B cell (primary cell): ENCODE measurements at regions not wholly inside any gene's neighbourhood (a gene's known extent, or its start where the extent isn't known, plus 50 kb on each side); places are given as distances from the start of the nearest gene placed in this dataset.

Experiments used
- CTCF ChIP-seq: fragments of 200-600 bp; IDR thresholded peaks from one replicate; pipeline ENCODE4 v1.8.0; 2022; ENCODE audit warnings: antibody characterized with exemption, mild to moderate bottlenecking
- EZH2 ChIP-seq: IDR thresholded peaks from 2 replicates; pipeline ENCODE4 v1.6.1; 2012; ENCODE audit warnings: borderline replicate concordance, low read depth, mild to moderate bottlenecking, moderate library complexity, low read length; ENCODE audit not compliant: insufficient read depth, poor library complexity, severe bottlenecking

DNA sequence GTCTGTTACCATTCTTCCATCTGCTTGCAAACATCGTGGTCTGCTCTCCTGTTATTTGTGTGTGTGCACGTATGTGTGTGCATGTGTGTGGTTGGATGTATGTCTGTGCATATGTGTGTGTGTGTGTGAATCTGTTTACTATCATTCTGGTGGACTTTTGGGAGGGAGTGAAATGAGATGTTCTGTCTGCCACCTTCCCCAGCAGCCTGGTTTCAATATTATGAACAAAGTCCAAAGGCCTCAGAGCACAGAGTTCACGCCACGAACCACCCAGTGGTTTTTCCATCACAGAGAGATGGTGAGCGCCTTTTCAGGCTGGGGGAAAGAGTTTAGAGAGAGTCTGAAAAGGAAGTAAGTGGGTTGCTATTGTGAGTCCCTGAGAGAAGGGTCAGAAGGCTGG, 67.1 kb upstream of the YWHAQ start:
- TF ChIP-seq EZH2 (no peak), CTCF (no peak)
